Loucy (cell line): ENCODE measurements at regions not wholly inside any gene's neighbourhood (a gene's known extent, or its start where the extent isn't known, plus 50 kb on each side); places are given as distances from the start of the nearest gene placed in this dataset.

ENCODE experiments used
- H2AFZ ChIP-seq: fragments of 200-600 bp; sonication (generic); 2 replicates; pipeline ENCODE4 v1.6.0; 2016; ENCODE audit warnings: antibody characterized with exemption, mild to moderate bottlenecking, low read length, moderate library complexity
- H3F3A ChIP-seq: fragments of 200-600 bp; 2 replicates; pipeline ENCODE4 v1.6.0; 2016; ENCODE audit warnings: antibody characterized with exemption, low read depth, mild to moderate bottlenecking
- H3K27me3 ChIP-seq: fragments of 200-600 bp; sonication (generic); 2 replicates; pipeline ENCODE4 v1.6.1; 2014; ENCODE audit warnings: low read length, mild to moderate bottlenecking; ENCODE audit not compliant: insufficient read depth, poor library complexity, severe bottlenecking
- H3K36me3 ChIP-seq: fragments of 200-600 bp; sonication (generic); 2 replicates; pipeline ENCODE4 v1.6.1; 2016; ENCODE audit warnings: low read length; ENCODE audit not compliant: insufficient read depth
- H3K4me1 ChIP-seq: fragments of 200-600 bp; sonication (generic); 2 replicates; pipeline ENCODE4 v1.5.1; 2014; ENCODE audit warnings: low read length, mild to moderate bottlenecking; ENCODE audit not compliant: insufficient read depth, poor library complexity, severe bottlenecking
- H3K4me2 ChIP-seq: fragments of 200-600 bp; sonication (generic); 2 replicates; pipeline ENCODE4 v1.6.0; 2014; ENCODE audit warnings: antibody characterized with exemption, low read length, low read depth, mild to moderate bottlenecking; ENCODE audit not compliant: poor library complexity, severe bottlenecking
- H3K4me3 ChIP-seq: fragments of 200-600 bp; sonication (generic); 2 replicates; pipeline ENCODE4 v1.5.1; 2014; ENCODE audit warnings: low read length, mild to moderate bottlenecking, mixed read lengths; ENCODE audit not compliant: poor library complexity, severe bottlenecking
- H3K79me2 ChIP-seq: fragments of 200-600 bp; sonication (generic); 2 replicates; pipeline ENCODE4 v1.6.1; 2014; ENCODE audit warnings: low read length; ENCODE audit not compliant: insufficient read depth
- H3K9ac ChIP-seq: fragments of 200-600 bp; sonication (generic); 2 replicates; pipeline ENCODE4 v1.6.0; 2014; ENCODE audit warnings: mild to moderate bottlenecking, low read depth, low read length, moderate library complexity; ENCODE audit not compliant: poor library complexity, severe bottlenecking
- H3K9me2 ChIP-seq: fragments of 200-600 bp; sonication (generic); replicated peaks from 2 replicates; pipeline ENCODE4 v1.6.1; 2016; ENCODE audit warnings: low read depth, low read length, mixed read lengths
- H3K9me3 ChIP-seq: fragments of 200-600 bp; sonication (generic); 2 replicates; pipeline ENCODE4 v1.6.1; 2014; ENCODE audit warnings: mild to moderate bottlenecking, antibody characterized with exemption, low read length, low read depth; ENCODE audit not compliant: insufficient read depth
- H4K20me1 ChIP-seq: fragments of 200-600 bp; sonication (generic); 2 replicates; pipeline ENCODE4 v1.6.0; 2014; ENCODE audit warnings: antibody characterized with exemption, low read length, mild to moderate bottlenecking; ENCODE audit not compliant: insufficient read depth, poor library complexity, severe bottlenecking
- CTCF ChIP-seq: fragments of 200-600 bp; sonication (generic); conservative IDR thresholded peaks from 2 replicates; pipeline ENCODE4 v1.5.1; 2014; ENCODE audit warnings: mild to moderate bottlenecking, antibody characterized with exemption, low read length
- EZH2phosphoT487 ChIP-seq: fragments of 200-600 bp; IDR thresholded peaks from 2 replicates; pipeline ENCODE4 v1.6.1; 2018; ENCODE audit warnings: antibody characterized with exemption, mild to moderate bottlenecking, moderate library complexity, borderline replicate concordance

GRCh38 chr2:239456940-239457339, 56.1 kb upstream of the HDAC4 start:
- Histone ChIP-seq H3K4me3 (no peak overlapping the region), H3K9me3 (peaks cover 24% of the 10 kb centered on the region; the same call in 1 of the 2 replicates), H2AFZ (no peak overlapping the region), H3K4me1 (no peaks in the 10 kb centered on the region), H3K9me2 (no peaks in the 10 kb centered on the region), H3K79me2 (no peaks in the 10 kb centered on the region), H4K20me1 (no peaks in the 10 kb centered on the region), H3K36me3 (no peaks in the 10 kb centered on the region), H3K27me3 (no peaks in the 10 kb centered on the region), H3K9ac (no peak overlapping the region), H3K4me2 (no peak overlapping the region), H3F3A (no peaks in the 10 kb centered on the region)
- no peak for TF ChIP-seq EZH2phosphoT487

- no peaks in the 10 kb centered on the region for H3K27me3 ChIP-seq
- H3K79me2 ChIP-seq: no peaks in the 10 kb centered on the region
- no peak overlapping the region for H3K9ac ChIP-seq
- H3K4me3 ChIP-seq: no peak overlapping the region
- no peaks in the 10 kb centered on the region for H3K4me1 ChIP-seq
- no peaks in the 10 kb centered on the region for H4K20me1 ChIP-seq
- H2AFZ ChIP-seq: no peak overlapping the region
- no peaks in the 10 kb centered on the region for H3K9me2 ChIP-seq
- no peak overlapping the region for H3K4me2 ChIP-seq
- peaks cover 26% of the 10 kb centered on the region; the same call in 1 of the 2 replicates for H3K9me3 ChIP-seq
- no peak for TF ChIP-seq CTCF
- TF ChIP-seq EZH2phosphoT487: no peak
- no peaks in the 10 kb centered on the region for H3K36me3 ChIP-seq
- no peaks in the 10 kb centered on the region for H3F3A ChIP-seq
Measured at GRCh38 chr2:239455436-239456203, 54.8 kb upstream of the HDAC4 start.

- Histone ChIP-seq H2AFZ (no peak overlapping the region), H3K4me1 (no peaks in the 10 kb centered on the region), H3K36me3 (no peaks in the 10 kb centered on the region), H3K9me2 (no peaks in the 10 kb centered on the region), H3K79me2 (no peaks in the 10 kb centered on the region), H3K4me3 (no peak overlapping the region), H3K4me2 (no peak overlapping the region), H3K9ac (no peak overlapping the region), H3K27me3 (no peaks in the 10 kb centered on the region), H3K9me3 (peaks cover 23% of the 10 kb centered on the region; the same call in 1 of the 2 replicates), H4K20me1 (no peaks in the 10 kb centered on the region), H3F3A (no peaks in the 10 kb centered on the region)
- TF ChIP-seq CTCF (no peak), EZH2phosphoT487 (no peak)
Measured at GRCh38 chr2:239454507-239454906, 53.7 kb upstream of the HDAC4 start.
